HG02678 (cell line): ENCODE measurements at regions not wholly inside any gene's neighbourhood (a gene's known extent, or its start where the extent isn't known, plus 50 kb on each side); places are given as distances from the start of the nearest gene placed in this dataset.
A peak's percentile ranks its signal among the peaks of the same experiment; 100 is the strongest.
"Not testable (repeated sequence)": the region's sequence is repeated elsewhere in the genome, so short reads cannot be mapped to it uniquely, and the experiment has no call there.

ENCODE experiments used
- ATAC-seq: cut with Tn5 transposase; IDR thresholded peaks from one replicate; pipeline ENCODE4 v1.9.1; 2021; ENCODE audit warnings: mild to moderate bottlenecking, moderate library complexity; ENCODE audit not compliant: unreplicated experiment

DNA sequence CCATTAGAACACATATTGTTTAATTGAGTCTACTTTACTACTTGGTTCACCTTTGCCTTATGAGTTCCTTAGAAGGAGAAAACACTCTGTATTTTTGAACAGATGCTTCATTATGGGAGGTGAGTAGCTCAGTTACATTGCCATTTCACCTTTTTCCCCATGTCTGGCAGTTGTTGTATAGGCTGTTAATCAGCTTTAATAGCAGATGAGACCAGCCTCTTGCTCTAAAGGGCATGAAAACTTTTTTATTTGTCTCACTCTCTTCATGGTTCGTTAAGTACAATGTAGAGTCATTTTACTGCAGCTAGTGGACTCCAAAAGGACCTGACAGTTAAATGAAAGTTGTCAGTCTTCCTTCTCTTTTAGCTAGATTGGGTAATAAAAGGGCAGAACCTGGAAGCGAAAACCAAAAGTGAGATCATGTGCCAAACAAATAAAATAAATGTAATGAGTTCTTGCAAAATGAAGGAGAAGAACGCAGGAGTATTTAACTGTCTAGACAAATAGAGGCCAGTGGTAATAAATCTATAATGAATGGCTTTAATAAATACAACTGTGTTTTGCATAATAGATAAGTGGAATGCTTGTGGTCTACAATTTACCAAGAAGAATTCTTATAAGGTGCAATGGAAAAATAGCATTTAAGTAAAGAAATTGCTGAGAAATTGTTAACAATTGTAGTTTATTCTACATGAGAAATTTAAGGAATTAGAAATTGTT is 180.0 kb upstream of the NEGR1 start:
- no peak for ATAC-seq

DNA sequence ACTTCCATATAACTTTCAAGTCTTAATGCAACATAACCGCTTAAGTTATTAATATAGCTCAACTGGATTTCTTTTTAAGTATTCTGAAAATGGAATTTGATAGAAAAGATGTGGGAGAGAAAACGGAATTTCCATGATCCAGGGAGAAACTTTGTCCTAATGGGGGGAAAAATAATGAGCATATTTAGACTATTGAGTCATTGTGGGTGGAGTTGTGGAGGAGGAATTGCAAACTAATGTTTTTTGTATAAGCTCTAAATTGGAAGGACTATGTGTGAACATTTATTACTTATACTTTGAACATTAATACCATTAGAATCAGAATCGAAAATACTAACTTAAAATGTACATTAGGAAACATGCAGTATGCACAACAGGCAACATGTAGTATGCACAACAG is 159.9 kb upstream of the NEGR1 start:
- no peak for ATAC-seq

DNA sequence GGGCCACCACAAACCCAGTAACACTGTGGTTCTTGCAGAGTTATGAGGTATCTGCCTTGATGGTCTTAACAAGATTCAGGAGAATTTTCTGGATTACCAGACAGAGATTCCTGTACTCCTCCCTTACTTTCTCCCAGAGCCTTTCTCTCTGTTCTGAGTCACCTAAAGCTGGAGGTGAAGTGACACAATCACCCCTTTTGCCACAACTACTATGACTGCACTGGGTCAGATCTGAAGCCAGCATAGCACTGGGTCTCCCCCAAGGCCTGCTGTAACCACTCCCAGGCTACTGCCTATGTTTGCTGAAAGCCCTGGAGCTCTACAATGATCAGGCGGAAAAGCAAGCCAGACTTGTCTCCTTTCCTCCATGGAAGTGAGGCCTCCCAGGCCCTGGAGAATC is 156.7 kb upstream of the NEGR1 start:
- ATAC-seq = no peak

DNA sequence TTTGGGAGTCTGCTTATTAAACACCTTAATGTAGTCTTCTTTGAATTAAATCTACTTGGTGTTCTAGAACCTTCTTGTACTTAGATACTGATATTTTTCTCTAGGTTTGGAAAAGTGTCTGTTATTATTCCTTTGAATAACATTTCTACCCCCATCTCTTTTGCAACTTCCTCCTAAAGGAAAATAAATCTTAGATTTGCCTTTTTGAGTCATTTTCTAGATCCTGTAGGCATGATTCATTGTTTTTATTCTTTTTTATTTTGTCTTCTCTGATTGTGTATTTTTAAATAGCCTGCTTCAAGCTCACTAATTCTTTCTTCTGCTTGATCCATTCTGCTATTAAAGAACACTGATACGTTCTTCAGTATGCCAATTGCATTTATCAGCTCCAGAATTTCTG is 155.9 kb upstream of the NEGR1 start:
- no peak for ATAC-seq

DNA sequence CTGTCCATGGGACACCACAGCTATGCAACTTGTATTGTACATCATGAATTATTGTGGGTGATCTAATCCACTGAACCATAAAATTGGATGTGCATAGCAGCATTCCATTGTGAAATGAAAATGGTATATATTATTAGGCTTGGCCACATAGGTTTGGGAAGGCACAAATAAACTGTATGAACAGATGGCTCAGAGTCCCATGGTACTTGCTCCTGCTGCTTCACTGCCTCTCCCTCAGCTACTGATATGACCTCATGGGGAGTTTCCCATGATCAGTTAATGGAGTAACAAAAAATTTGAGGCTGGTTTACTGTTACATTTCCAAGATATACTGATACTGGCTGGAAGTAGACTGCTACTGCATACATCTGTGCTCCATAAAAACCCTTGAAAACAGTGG is 152.7 kb upstream of the NEGR1 start:
- ATAC-seq = peak; percentile 59

DNA sequence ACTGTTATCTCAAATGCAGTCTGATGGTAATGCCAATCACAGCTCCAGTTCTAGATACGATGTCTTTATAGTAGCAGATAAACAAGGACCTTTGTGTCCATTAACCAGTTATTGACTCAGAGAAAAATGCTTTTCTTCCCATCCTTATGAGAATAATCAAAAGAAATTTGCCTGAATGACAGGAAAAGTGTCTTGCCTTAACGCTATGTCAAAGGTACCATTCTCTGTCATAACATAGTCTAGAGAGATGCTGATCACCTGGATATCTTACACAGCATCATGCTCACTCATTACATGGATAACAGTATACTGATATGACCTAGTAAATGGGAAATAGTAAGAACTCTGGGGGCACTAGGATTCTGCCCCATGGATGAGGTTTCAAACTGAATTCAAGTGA is 151.7 kb upstream of the NEGR1 start:
- no peak for ATAC-seq

DNA sequence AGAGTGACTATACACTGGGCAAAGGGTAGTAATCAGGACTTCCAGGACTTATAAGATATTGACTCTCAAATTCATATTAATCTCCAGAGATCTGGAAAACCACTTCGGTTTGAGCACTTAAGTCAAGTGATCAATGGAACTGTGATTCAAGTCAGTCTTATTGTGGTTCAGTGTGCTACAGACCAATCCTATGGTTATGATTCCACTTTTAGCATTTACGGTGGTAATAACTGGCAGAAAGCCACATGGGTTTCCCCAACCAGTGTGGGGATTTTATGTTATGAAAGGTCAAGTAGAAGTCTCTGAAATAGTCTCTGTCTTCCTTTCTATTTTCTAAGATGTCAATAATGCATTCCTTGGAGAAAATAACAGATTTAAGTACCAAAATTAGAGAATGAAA is 151.3 kb upstream of the NEGR1 start:
- peak; percentile 67 for ATAC-seq

DNA sequence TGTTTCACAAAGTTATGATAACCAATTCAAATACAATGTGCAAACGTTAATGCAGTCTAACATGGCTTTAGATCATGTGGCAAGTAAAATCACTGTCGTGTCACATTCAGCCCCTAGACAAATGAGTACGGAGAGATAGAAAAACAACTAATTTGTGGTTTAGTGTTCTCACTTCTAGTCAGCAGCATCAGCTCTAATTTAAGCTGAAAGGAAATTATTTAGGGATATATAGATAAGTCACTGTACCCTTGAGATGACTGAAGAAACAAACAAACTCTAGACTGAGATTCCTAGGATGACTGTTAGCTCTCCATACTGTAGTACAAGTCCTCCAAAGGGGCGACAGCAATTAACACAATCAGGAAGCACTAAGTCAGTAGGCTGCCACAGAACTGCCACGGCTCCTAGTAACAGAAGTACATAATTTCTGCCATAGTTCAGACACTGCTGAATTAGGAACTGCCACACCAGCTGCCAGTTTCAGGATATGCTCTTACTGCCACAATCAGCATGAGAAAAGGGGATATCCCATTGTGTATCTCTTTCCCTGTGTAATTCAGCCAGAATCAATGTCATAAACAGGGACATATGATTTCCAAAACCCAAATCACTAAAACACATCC is 150.4 kb upstream of the NEGR1 start:
- ATAC-seq = peak; percentile 36

DNA sequence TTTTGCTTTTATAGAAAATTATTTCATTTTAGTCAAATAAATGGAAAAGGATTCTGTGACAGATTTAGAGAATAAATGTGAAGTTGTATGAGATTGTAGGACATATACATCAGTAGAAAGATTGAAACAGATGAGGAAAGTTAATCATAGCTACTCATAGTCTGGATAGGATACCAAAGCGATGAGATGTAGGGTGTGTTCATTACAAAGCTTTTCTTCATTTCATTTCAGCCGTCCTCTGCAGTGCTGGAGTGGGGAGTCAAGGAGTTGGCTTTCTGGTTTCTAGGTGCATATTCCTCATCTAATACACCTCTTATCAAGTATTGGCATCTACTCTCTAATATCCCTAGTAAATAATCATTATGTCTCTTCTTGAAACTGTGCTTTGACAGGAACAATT is 149.5 kb upstream of the NEGR1 start:
- ATAC-seq = no peak

DNA sequence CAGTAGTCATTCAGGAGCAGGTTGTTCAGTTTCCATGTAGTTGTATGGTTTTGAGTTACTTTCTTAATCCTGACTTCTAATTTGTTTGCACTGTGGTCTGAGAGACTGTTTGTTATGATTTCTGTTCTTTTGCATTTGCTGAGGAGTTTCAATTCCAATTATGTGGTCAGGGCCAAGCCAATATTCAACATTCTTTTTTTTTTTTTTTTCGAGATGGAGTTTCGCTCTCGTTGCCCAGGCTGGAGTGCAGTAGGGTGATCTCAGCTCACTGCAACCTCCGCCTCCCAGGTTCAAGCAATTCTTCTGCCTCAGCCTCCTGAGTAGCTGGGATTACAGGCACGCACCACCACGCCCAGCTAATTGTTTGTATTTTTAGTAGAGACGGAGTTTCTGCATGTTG is 145.9 kb upstream of the NEGR1 start:
- not testable (repeated sequence) for ATAC-seq

DNA sequence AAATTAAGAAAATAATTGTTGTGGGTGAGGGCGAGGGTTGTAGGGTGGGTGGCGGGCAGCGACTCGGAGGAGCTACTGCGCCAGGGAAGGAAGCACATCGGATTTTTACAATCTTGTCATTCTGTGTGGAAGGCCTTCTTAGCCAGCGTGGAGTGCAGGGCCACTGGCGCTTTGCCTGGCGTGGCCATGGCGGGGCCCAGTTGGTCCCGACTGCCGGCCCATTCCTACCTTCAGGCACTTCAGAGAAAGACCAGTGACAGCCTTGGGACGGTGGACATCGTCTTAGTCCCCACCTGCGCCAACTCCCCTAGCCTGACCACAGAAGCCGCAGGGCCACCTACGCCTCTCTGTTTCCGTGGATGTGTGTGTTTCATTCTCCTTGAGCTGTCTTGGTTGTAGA is 136.9 kb upstream of the NEGR1 start:
- no peak for ATAC-seq

DNA sequence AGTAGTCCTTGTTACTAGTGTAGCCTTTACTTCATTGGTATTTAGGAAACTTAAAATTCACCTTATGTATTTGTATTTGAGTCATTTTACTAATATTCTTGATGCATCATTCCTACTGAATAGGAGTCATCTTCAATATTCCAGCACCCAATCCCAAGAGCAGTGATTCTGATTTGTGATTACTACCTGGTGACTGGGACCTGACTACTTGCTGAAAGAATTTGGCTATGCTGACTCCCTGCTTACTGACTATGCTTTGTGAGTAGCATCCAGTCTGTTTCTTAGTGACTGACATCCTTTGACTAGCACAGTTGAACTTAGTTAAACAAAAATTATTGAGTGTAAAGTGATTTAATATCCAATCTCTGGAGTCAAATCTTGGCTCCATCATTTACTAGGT is 129.9 kb upstream of the NEGR1 start:
- no peak for ATAC-seq

DNA sequence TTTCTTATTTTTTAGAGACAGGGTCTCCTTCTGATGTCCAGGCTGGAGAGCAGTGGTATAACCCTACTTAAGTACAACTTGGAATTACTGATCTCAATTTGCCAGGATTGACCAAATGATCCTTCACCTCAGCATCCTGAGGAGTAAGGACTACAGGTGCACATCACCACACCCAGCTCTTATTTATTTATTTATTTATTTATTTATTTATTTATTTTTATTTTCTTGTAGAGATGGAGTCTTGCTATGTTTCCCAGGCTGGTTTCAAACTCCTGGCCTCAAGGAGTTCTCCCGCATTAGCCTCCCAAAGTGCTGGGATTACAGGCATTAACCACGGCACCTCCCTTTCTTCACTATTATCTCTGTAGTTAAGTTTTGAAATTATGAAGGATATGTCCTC is 117.5 kb upstream of the NEGR1 start:
- no peak for ATAC-seq

DNA sequence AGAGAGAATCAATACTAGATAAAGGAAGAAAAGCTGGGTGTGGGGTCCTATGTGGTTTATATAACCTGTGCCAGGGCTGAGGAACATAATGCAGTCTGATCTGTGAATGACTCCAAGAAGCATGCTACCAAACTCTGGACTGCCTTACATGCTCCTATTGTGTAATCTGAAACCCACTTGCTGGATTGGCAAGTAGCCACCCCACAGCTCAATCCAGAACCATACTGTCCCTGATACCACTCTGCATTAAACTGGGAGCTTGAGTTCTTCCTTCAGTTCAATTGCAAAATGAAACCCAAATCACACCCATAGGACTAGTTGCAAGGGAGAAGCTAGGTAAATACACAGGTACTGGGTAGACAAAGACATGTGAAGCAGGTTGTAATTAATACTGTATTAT is 115.4 kb upstream of the NEGR1 start:
- no peak for ATAC-seq

DNA sequence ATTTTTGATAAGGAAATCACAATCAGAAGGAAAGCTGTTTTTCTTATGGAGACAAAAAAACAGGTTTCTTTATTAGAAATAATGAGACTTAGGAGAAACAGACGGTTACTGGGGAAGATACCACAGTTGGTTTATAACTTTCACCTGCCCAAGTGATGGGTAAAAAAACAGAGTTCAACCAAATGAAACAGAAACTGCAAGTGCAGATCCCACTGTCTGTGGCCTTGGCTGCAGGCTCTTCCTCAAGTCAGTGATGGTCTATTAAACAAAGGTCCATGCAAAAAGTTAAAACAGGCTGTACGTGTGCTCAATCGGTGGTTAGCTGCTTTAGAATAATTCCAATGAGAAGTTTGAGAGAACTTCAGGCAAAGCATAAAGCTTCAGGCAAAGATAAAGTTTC is 112.1 kb upstream of the NEGR1 start:
- ATAC-seq = no peak

DNA sequence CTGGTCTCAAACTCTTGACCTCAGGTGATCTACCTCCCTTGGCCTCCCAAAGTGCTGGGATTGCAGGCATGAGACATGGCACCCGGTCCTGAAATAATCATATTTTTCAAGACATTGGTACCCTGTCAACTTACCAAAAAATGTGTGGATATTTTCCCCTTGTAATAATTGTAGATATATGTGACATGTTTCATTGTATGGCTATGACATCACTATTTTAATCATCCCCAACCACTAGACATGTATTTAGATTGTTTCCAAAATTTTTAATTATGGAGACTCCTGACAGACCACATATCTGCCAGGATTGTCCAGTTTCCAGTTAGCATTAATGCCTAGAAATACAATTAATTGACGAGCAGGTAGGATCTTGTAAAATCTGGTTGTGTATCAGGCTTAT is 96.7 kb upstream of the NEGR1 start:
- ATAC-seq = no peak

DNA sequence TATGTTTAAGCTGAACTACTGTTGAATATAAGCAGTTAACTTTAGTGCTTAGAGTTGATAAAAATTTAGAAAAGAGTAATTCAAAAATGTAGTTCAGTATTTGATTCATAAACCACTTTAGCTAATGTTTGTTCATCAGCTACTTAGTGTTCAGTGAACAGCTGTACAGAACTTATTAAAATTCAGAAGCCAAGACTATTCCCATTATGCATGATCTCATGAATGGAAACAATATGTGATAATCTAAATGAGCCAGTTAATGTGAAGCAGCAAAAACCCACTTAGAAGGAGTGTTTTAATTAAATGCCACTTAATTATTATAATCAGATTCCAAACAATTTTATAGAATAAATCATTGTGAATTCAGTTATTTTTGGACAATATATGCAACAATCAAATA is 92.9 kb upstream of the NEGR1 start:
- no peak for ATAC-seq

DNA sequence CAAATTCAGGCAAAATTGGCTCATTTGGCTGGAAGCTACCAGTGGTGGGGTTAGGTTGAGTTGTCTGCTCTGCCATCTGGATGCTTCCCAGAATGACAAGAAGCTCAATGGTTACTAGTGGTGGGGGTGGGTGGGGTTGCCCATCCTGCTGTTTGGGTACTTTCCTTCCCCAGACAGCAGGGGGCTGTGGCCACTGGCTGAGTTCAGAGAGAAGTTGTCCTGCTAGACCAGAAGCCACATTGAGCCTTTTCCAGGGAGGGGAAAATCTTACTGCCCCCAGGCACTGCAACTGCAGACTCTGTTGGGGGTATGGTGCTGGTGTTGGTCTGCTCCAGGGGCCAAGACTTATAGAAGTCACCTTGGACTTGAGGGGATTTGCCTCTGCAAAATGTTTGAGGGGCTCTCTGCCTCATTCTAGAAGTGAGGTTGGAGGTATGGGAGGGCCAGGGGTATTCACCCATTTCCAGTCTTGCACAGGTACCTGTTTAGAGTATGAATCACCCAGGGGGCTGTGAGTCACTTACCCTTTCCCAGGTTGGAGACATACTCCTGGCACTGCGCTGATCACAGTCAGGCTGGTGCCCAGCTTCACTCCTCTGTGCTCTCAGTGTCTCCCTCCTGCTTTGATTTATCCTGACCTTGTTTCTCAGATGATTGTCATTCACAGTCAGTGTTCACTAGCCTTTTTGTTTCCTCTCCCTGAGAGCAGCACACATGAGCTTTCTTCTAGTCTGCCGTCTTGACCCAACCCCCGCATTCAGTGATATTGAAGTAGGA is 89.1 kb upstream of the NEGR1 start:
- no peak for ATAC-seq

DNA sequence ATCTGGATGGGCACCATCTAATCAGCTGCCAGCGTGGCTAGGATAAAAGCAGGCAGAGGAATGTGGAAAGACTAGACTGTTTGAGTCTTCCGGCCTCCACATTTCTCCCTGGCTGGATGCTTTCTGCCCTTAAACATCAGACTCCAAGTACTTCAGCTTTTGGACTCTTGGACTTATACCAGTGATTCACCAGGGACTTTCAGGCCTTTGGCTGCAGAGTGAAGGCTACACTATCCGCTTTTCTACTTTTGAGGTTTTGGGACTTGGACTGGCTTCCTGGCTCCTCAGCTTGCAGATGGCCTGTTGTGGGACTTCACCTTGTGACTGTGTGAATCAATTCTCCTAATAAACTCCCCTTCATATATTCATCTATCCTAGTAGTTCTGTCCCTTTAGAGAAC is 88.5 kb upstream of the NEGR1 start:
- not testable (repeated sequence) for ATAC-seq

DNA sequence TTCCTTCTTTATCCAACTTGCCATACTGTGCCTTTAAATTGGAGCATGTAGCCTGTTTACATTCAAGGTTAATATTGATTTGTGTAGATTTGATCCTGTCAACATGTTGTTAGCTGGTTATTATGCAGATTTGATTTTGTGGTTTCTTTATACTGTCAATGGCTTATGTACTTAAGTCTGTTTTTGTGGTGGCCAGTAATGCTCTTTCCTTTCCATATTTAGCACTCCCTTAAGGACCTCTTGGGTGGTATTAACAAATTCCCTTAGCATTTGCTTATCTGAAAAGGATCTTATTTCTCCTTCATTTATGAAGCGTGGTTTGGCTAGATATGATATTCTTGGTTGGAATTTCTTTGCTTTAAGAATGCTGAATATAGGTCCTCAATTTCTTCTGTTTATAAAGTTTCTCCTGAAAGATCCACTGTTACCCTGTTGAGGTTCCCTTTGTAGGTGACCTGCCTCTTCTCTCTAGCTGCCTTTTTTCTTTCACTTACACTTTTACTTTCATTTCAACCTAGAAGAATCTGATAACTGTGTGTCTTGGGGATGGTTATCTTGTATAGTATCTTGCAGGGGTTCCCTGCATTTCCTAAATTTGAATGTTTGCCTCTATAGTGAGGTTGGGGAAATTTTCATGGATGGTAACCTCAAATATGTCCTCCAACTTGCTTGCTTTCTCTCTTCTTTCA is 86.9 kb upstream of the NEGR1 start:
- no peak for ATAC-seq

DNA sequence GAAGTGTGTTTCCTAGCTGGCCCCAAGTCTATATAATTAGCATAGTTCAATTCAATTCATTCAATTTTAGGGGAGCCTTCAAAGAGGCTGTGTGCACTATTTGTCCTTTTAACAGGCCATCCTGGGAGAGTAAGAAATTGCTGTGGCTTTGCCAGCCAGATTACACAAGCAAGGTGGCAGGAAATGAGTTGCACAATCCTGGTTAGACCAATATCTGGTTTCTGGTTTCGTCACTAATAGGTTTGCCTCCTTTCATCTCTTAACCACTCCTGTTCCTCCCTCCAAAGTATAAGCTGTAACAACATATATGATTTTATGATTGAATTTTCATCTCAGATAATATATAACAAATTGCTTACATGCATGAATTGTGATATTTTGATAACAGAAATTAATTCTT is 84.1 kb upstream of the NEGR1 start:
- no peak for ATAC-seq

DNA sequence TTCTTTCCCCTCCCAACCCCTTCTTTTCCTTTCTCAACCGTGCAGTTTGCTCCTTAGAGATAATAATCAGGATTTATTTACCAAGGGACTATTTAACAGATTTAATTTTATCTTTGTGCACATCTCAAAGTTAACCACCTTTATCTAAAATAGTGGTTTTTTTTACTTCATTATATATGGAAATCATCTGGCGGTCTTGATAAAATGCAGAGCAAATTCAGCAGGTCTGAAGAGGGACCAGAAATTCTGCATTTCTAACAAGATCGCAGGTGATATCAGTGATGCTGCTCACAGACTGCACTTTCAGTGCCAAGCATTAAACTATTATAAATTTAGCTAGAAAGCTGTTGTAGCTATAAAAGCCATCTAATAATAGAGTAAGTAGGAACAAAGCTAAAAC is 83.4 kb upstream of the NEGR1 start:
- no peak for ATAC-seq
